Stromal cell of bone marrow (primary cell): ENCODE measurements at regions not wholly inside any gene's neighbourhood (a gene's known extent, or its start where the extent isn't known, plus 50 kb on each side); places are given as distances from the start of the nearest gene placed in this dataset.

Experiments
- DNase-seq: peaks from one replicate; pipeline ENCODE4 v3.0.0-alpha.2; 2012; ENCODE audit warnings: low read depth

- DNase-seq, result no peak
These were observed 343.7 kb downstream of the MID1IP1 start for GRCh38 chrX:39144956-39145355.

DNA sequence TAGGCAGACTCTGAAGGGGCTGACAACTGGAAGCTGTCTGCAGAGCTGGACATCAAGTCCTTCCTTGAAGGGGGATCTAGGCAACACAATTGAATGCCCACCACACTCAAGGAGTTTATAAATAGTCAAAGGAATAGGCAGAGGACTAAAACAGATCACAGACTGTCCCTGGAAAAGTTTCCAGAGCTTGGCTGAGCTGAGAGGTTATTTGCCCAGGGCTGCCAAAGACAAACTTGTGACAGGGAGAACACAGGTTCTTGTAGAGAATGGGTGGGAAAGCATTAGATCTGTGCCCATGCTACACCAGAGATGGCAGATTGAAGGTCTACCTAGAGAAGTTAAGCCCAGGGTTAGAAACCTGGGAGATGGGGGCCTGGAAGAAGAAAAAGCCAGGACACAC lies 344.6 kb downstream of the MID1IP1 start:
- DNase-seq, result no peak

DNA sequence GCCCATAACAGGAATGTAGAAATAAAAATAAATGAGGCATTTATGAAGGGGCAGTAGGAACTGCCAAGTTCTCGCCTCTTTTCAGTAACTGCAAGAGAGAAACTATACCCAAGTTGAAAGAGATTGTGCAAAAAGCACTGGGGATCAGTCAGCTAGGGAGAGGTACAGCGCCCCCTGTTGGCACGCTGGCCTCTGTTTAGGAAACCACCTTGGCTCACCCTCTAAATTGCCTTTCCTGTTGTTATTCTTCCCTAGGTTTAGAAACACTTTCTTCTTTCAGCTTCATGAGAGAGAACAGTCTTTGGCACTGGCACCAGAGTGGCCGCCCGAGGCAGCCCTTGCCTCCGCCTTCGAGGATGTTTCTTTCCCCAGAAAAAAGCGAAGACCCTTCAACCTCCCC lies 348.5 kb downstream of the MID1IP1 start:
- DNase-seq, result peak; percentile 43

GRCh38 chrX:39150220-39150619 lies 349.0 kb downstream of the MID1IP1 start:
- no peak for DNase-seq

- no peak for DNase-seq
These were observed 349.4 kb downstream of the MID1IP1 start for GRCh38 chrX:39150621-39151020.

DNA sequence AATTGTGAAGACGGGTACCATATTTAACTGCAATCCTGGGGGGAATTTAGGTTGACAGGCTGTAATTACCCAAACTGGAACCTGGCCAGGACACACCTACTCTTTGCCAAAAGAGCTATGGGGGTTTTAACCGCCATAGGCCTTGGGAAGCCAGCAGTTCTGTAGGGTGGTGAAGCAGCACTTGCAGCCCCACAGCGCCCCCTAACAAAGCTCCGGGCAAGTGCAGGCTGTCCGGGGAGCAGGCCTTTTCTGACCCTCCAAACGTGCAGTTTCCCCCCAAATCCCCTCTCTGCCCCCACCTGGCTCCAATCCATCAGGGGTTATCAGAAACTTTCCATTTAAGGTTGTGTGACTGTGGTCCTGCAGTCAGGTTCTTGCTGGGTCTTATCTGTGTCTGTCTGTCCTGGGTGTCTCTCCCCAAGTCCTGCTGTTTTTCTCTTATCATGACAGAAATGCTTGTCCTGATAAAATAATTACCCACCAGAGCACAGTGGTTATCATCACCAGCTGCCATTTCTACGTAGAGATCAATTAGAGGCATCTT lies 350.9 kb downstream of the MID1IP1 start:
- DNase-seq, result no peak

DNA sequence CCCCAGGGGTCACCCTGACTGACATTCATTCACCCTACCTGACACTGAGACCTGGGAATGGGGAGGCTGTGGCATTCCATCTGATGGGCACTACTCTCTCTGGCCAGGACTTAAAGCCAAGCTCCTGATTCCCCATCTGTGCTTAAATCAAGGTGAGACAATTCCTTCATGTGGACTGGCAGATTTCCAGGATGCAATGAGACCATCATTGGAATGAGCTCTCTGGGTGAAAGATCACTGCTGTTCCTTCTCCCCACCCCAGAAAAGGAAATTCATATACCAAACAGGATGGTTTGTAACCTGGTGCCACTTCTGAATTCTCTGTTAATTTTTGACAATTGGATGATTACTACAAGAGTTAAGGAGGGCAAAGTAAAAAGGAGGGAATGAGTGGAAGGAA lies 354.8 kb downstream of the MID1IP1 start:
- DNase-seq, result no peak

DNA sequence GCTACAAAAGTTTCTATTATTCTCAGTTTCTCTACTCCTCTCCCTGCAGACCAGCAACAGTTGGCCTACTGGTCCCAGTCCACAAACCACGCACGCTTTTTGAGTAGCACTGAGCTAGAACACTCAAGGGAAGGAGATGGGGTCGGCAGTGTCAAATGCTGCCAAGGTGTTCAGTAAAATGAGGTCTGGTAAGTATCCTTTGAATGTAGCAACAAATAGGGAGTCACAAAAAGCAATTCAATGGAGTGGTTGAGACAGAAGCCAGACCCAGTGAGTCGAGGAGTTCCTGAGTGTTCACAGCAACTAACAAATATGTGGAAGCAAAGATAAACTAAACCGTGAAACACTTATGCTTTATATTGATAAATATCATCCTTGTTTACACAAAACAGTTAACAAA lies 355.7 kb downstream of the MID1IP1 start:
- DNase-seq, result no peak

DNA sequence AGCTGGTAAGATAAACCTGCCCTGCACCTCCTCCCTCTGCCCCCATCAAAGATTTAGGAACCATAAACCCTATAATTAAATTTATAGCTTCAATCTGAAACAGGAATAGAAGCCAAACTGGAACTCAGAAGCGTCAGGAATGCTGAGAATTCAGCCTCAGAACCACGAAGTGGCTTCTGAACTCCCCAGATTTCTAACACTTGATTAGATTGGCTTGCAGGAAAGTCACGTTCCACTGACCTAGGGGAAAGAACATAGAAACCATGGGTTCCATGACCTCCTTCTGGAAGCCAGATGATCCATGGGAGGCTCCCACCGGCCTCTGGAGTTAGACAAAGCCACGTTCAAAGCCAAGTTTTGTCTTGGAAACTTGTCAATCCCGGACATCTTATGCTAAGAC lies 356.5 kb downstream of the MID1IP1 start:
- DNase-seq, result no peak

DNA sequence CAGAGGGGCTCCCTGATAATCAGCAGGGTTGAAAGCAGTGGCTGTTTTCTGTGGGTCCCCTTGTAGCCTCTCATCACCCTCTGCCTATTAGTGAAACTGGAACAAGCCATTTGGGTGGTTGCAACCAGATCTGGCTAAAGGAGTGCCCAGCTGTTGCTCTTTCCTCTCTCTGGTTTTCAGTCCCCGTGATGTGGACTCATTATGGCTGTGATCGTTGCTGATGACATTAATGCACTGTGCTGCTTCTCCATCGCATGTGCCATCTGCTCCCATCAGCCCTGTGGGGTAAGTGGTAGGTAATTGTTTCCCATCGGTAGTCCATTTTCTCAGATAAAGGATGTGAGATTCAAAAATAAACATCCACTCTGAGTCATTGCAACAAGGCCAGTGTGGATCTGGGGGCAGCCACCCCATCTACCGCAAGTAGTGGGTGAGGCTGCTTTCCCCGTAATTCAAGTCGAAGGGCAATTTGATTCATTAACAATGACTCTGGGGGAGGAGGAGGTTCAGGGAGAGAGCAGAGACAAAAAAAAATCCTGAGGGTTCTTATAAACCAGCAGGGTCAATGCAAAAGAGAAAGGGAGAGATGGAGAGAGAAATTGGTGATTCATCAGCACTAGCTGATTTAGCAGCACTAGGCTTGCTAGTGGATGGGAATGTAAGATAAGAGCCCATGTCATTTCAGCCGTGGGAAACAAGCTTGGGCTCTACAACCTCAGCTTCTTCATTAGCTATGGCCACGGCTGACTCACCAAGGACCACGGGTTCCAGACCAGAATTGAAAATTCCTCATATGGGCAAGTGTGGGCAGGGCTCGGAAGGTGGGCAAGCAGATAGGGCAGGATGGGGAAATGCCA lies 357.8 kb downstream of the MID1IP1 start:
- peak; percentile 59 for DNase-seq

DNA sequence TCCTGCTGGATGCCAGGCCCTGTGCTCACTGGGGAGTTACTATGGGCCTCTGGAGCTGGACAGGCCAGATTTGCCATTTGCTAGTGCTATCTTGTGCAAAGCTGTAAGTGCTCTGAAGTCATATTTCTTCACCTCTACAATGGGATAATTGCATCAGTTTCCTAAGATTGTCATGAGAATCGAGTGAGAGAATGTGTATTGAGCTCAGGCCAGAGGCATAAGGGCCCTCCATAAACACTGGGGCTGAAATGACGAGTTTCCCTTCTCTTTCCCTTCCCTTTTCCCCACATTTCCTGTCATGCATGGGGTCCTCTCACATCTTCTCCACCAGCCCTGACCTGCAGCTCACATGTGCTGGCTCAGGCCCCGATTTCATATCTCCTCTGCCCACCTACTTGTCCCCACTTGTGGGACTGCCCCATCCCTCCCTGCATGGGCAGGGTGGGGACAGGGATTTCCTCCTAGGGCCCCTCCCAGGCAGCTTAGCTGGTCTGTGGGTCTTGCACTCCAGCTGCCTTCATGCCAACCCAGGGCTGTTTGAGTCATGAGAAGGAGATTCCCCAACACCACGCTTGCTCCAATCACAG lies 358.8 kb downstream of the MID1IP1 start:
- no peak for DNase-seq

- DNase-seq, result no peak
These were observed 360.5 kb downstream of the MID1IP1 start for GRCh38 chrX:39161611-39162255.

DNA sequence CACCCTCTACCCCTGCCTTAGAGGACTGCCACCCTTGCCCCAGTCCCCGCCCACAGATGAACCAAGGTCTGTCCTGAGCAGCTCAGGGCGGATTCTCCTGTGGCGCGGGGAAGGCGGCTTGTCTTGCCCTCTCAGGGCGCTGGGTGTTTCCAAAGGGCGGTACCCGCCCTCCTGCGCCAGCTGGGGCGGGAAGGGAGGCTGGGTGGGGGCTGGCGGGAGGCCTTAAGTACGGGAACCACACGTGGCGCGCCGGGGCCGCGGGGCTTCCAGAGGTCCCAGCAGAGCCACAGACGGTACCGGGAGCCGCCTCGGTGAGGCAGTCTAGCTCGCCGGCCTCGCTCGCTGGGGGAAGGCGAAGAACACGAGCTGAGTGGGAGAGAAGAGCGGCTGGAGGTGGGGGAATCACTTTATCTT lies 361.1 kb downstream of the MID1IP1 start:
- DNase-seq, result no peak

GRCh38 chrX:39163581-39164126 lies 362.4 kb downstream of the MID1IP1 start:
- no peak for DNase-seq

DNA sequence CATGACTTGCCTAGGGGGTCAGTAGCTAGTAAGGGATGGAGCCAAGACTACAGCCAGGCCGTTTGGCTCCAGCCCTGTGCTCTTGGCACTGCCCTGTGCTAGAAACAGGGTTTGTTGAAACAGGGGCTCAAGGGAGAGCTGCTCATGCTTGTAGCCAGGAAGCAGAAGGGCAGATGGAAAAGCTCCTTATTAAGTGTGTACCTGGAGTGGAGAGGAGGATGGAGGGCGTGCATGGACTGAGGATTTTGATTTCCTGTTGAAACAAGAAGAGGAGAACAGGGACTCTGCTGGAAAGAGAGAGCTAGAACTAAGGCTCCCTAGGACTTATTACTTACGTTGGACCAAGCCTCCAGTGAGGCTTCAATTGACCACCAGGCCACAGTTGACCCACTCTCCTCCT lies 363.0 kb downstream of the MID1IP1 start:
- no peak for DNase-seq

DNA sequence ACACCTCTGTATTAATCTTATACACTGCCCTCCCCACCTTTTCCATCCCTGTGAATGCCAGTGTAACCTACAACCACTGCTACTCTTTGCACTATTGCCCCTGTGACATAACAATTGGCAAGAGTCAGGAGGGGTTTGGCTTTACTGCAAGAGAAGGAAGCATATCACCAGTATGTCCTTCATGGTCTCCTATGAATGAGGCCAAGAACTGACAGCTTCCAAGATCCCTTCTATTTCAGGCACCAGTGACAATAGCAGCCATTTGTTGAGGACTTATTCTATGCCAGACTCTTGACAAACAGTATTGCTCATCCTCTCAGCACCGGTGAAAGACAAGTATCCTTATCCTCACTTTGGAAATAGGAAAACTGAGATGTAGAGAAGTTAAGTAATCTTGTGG lies 363.9 kb downstream of the MID1IP1 start:
- no peak for DNase-seq

DNA sequence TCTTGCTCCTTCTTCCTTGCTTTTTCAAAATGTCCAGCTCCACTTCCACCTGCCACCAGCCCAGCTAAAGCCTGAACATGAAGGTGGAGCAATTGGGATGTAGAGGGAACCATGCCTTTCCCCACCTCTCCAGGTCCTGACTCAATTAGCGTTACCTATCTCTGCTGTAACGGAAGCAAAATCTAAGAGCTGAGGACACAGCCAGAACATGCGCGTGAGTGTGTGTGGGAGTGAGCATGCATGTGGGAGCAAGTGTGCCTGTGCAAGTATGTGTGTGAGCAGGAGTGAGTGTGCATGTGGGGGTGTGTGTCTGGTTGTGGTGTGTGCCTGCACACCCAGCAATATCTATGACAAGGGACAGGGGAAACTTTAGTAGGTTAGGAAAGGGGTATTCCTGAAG lies 364.5 kb downstream of the MID1IP1 start:
- DNase-seq, result no peak

- DNase-seq, result no peak
These were observed 366.5 kb downstream of the MID1IP1 start for GRCh38 chrX:39167791-39168190.

DNA sequence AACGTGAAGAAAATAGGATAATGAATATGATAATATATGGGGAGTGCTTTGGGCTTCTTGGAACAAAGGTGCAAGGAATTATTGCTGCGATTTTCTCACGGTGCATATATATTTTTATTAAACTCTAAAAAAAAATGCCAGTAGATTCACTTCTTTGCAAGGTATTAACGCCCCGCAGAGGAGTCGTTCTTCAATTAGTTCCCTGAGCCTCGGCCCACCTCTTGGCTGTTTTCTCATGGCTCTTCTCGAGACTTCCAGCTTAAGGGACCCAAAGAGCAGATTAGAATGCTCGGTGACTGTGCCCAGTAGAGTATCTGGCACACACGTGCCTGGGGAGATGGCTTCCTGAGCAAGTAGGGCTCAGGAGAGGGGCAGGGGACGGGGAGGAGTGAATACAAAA lies 367.4 kb downstream of the MID1IP1 start:
- DNase-seq, result no peak

DNA sequence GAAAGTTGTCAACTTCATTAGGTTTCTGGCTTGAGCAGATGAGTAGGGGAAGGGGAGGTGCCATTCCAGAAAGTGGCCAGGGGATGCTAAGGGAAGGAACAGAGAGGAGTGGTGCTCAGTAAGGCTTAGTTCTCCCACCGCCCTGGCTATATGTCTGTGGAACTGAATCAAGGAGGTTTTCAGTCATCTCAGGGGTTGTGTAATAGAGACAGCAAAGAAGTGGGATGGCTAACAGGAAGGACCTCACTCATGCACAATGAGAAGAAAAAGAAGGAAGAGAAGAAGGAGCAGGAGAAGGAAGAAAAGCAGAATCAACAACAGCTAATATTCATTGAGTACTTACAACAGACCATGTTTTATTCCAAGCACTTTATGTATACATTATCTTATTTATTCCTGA lies 368.7 kb downstream of the MID1IP1 start:
- no peak for DNase-seq

GRCh38 chrX:39170464-39170863 lies 369.2 kb downstream of the MID1IP1 start:
- DNase-seq, result no peak

GRCh38 chrX:39171686-39172085 lies 370.4 kb downstream of the MID1IP1 start:
- no peak for DNase-seq
